ENCODE measurements at regions not wholly inside any gene's neighbourhood (a gene's known extent, or its start where the extent isn't known, plus 50 kb on each side); places are given as distances from the start of the nearest gene placed in this dataset.

DNA sequence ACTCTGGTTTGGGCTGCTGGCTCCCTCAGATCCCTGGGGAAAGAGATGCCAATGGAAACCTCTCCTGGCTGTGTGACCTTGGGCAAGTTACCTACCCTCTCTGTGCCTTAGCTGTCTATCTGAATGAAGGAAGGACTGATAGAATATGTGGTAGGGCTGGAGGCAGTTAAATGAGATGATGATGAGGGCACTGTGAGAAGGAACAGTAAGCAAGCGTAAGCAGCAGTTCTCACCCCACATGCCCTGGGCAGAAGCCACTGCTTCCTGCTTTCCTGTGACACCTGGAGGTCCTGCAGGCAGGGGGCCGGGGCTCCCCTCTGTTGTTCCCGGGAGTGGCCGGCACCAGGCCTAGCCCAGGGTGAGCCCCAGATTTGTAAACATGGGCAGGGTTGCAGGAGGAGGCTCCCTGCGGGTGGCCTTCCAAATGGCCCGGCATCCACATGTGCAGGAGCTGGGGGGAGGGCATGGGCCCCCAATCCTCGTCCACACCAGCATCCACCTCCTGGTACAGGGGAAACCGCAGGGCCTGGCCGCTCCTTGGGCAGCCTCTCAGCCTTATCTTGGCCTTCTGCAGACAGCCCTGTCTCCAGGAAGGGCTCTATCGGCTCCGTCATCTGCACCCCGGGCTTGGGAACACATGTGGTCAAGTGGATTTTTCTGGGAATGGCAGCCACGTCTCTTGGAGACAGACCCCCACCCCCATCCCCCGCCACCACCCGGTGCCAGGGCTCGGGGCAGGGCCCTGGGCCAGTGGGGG, 235.6 kb upstream of the GSE1 start:
- TF ChIP-seq ZNF788 (CRISPR knock-in tag; IDR thresholded peaks at IDR 0.05; ENCODE audit: borderline replicate concordance) = no peak
- TF ChIP-seq KLF16 (CRISPR knock-in tag; IDR thresholded peaks at IDR 0.05) = no peak
- TF ChIP-seq, protein P1, sequence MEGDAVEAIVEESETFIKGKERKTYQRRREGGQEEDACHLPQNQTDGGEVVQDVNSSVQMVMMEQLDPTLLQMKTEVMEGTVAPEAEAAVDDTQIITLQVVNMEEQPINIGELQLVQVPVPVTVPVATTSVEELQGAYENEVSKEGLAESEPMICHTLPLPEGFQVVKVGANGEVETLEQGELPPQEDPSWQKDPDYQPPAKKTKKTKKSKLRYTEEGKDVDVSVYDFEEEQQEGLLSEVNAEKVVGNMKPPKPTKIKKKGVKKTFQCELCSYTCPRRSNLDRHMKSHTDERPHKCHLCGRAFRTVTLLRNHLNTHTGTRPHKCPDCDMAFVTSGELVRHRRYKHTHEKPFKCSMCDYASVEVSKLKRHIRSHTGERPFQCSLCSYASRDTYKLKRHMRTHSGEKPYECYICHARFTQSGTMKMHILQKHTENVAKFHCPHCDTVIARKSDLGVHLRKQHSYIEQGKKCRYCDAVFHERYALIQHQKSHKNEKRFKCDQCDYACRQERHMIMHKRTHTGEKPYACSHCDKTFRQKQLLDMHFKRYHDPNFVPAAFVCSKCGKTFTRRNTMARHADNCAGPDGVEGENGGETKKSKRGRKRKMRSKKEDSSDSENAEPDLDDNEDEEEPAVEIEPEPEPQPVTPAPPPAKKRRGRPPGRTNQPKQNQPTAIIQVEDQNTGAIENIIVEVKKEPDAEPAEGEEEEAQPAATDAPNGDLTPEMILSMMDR (CRISPR knock-in tag; IDR thresholded peaks at IDR 0.05) = no peak
- no peak for TF ChIP-seq JUN (CRISPR knock-in tag; IDR thresholded peaks at IDR 0.05)
- TF ChIP-seq, protein P2, sequence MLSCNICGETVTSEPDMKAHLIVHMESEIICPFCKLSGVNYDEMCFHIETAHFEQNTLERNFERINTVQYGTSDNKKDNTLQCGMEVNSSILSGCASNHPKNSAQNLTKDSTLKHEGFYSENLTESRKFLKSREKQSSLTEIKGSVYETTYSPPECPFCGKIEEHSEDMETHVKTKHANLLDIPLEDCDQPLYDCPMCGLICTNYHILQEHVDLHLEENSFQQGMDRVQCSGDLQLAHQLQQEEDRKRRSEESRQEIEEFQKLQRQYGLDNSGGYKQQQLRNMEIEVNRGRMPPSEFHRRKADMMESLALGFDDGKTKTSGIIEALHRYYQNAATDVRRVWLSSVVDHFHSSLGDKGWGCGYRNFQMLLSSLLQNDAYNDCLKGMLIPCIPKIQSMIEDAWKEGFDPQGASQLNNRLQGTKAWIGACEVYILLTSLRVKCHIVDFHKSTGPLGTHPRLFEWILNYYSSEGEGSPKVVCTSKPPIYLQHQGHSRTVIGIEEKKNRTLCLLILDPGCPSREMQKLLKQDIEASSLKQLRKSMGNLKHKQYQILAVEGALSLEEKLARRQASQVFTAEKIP (CRISPR knock-in tag; IDR thresholded peaks at IDR 0.05; ENCODE audit: borderline replicate concordance) = no peak
- TF ChIP-seq ZNF577 (CRISPR knock-in tag; IDR thresholded peaks at IDR 0.05; ENCODE audit: borderline replicate concordance, low read depth) = no peak
- no peak for TF ChIP-seq CBFB (CRISPR knock-in tag; IDR thresholded peaks at IDR 0.05)
- TF ChIP-seq, protein P3, sequence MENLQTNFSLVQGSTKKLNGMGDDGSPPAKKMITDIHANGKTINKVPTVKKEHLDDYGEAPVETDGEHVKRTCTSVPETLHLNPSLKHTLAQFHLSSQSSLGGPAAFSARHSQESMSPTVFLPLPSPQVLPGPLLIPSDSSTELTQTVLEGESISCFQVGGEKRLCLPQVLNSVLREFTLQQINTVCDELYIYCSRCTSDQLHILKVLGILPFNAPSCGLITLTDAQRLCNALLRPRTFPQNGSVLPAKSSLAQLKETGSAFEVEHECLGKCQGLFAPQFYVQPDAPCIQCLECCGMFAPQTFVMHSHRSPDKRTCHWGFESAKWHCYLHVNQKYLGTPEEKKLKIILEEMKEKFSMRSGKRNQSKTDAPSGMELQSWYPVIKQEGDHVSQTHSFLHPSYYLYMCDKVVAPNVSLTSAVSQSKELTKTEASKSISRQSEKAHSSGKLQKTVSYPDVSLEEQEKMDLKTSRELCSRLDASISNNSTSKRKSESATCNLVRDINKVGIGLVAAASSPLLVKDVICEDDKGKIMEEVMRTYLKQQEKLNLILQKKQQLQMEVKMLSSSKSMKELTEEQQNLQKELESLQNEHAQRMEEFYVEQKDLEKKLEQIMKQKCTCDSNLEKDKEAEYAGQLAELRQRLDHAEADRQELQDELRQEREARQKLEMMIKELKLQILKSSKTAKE (CRISPR knock-in tag; IDR thresholded peaks at IDR 0.05; ENCODE audit: borderline replicate concordance) = no peak
- no peak for TF ChIP-seq PHF8 (CRISPR knock-in tag; IDR thresholded peaks at IDR 0.05)
